Activated CD4-positive, alpha-beta memory T cell treated with anti-CD3 and anti-CD28 coated beads, Interleukin-2, amount 10 ng/mL, durations not matched to agents 7 days and 5 days (primary cell): ENCODE measurements at regions not wholly inside any gene's neighbourhood (a gene's known extent, or its start where the extent isn't known, plus 50 kb on each side); places are given as distances from the start of the nearest gene placed in this dataset.
"Not testable (repeated sequence)": the region's sequence is repeated elsewhere in the genome, so short reads cannot be mapped to it uniquely, and the experiment has no call there.

Source experiments
- CTCF ChIA-PET: fragments of 350-600 bp; sonication (Branson Sonifier 250); formaldehyde crosslinking; loops from one replicate; lab custom pipeline; 2021; ENCODE audit warnings: antibody characterized with exemption, inconsistent platforms; lab: Charles Lee
- POLR2A ChIA-PET: fragments of 350-600 bp; sonication (Branson Sonifier 250); formaldehyde crosslinking; loops from one replicate; lab custom pipeline; 2021; ENCODE audit warnings: antibody characterized with exemption; lab: Charles Lee
- DNase-seq: peaks from one replicate; pipeline ENCODE4 v3.0.0-alpha.2; 2020
- H3K27ac Mint-ChIP-seq: one replicate; pipeline ENCODE4 v1.8.0; 2021; ENCODE audit warnings: mild to moderate bottlenecking, mixed read lengths
- H3K27me3 Mint-ChIP-seq: one replicate; pipeline ENCODE4 v1.8.0; 2021; ENCODE audit warnings: mixed read lengths
- H3K36me3 Mint-ChIP-seq: one replicate; pipeline ENCODE4 v1.8.0; 2021; ENCODE audit warnings: low read depth, mixed read lengths
- H3K4me1 Mint-ChIP-seq: one replicate; pipeline ENCODE4 v1.8.0; 2021; ENCODE audit warnings: mixed read lengths
- H3K4me3 Mint-ChIP-seq: one replicate; pipeline ENCODE4 v1.8.0; 2021; ENCODE audit warnings: mild to moderate bottlenecking, mixed read lengths
- H3K9me3 Mint-ChIP-seq: one replicate; pipeline ENCODE4 v1.8.0; 2021; ENCODE audit warnings: mixed read lengths

GRCh38 chrX:17987783-17988182, 126.7 kb upstream of the RAI2 start:
- DNase-seq = no peak
- ChIA-PET POLR2A (no interaction called here), CTCF (no interaction called here)
- Mint-ChIP-seq H3K9me3 (no peaks in the 10 kb centered on the region), H3K36me3 (no peaks in the 10 kb centered on the region), H3K4me1 (no peaks in the 10 kb centered on the region), H3K27ac (no peak overlapping the region), H3K4me3 (no peak overlapping the region), H3K27me3 (no peaks in the 10 kb centered on the region)

GRCh38 chrX:17986977-17987376, 125.9 kb upstream of the RAI2 start:
- Mint-ChIP-seq H3K9me3 (no peaks in the 10 kb centered on the region), H3K27me3 (no peaks in the 10 kb centered on the region), H3K27ac (no peak overlapping the region), H3K4me3 (no peak overlapping the region), H3K4me1 (no peaks in the 10 kb centered on the region), H3K36me3 (no peaks in the 10 kb centered on the region)
- CTCF ChIA-PET = no interaction called here
- POLR2A ChIA-PET = no interaction called here
- DNase-seq = no peak

- Mint-ChIP-seq H3K27ac (no peak overlapping the region), H3K9me3 (no peaks in the 10 kb centered on the region)
- DNase-seq = no peak
Measured at GRCh38 chrX:17986440-17986839, 125.3 kb upstream of the RAI2 start.

GRCh38 chrX:17984415-17984814, 123.3 kb upstream of the RAI2 start:
- DNase-seq = no peak
- CTCF ChIA-PET = no interaction called here
- Mint-ChIP-seq H3K27ac (no peak overlapping the region), H3K4me3 (no peak overlapping the region), H3K9me3 (no peaks in the 10 kb centered on the region), H3K36me3 (no peaks in the 10 kb centered on the region), H3K4me1 (no peaks in the 10 kb centered on the region), H3K27me3 (no peaks in the 10 kb centered on the region)
- POLR2A ChIA-PET = no interaction called here

More at GRCh38 chrX:17986440-17986839, 125.3 kb upstream of the RAI2 start:
- Mint-ChIP-seq H3K36me3 (no peaks in the 10 kb centered on the region), H3K27me3 (no peaks in the 10 kb centered on the region), H3K4me3 (no peak overlapping the region), H3K4me1 (no peaks in the 10 kb centered on the region)
- CTCF ChIA-PET = no interaction called here
- POLR2A ChIA-PET = no interaction called here

- ChIA-PET CTCF (no interaction called here), POLR2A (no interaction called here)
- H3K4me1 Mint-ChIP-seq = no peaks in the 10 kb centered on the region
- no peak overlapping the region for H3K27ac Mint-ChIP-seq
- H3K9me3 Mint-ChIP-seq = no peaks in the 10 kb centered on the region
- H3K4me3 Mint-ChIP-seq = no peak overlapping the region
- no peaks in the 10 kb centered on the region for H3K27me3 Mint-ChIP-seq
- no peak for DNase-seq
- H3K36me3 Mint-ChIP-seq = no peaks in the 10 kb centered on the region
Measured at GRCh38 chrX:17983389-17983788, 122.3 kb upstream of the RAI2 start.

- no peak for DNase-seq
- Mint-ChIP-seq H3K4me3 (no peak overlapping the region), H3K4me1 (no peaks in the 10 kb centered on the region), H3K9me3 (no peaks in the 10 kb centered on the region), H3K27ac (no peak overlapping the region), H3K36me3 (no peaks in the 10 kb centered on the region), H3K27me3 (no peaks in the 10 kb centered on the region)
- POLR2A ChIA-PET = no interaction called here
- CTCF ChIA-PET = no interaction called here
Measured at GRCh38 chrX:17977696-17978095, 116.6 kb upstream of the RAI2 start.

GRCh38 chrX:17976955-17977354, 115.9 kb upstream of the RAI2 start:
- ChIA-PET CTCF (no interaction called here), POLR2A (no interaction called here)
- Mint-ChIP-seq H3K36me3 (no peaks in the 10 kb centered on the region), H3K27ac (no peak overlapping the region), H3K4me1 (no peaks in the 10 kb centered on the region), H3K9me3 (no peaks in the 10 kb centered on the region), H3K4me3 (no peak overlapping the region), H3K27me3 (no peaks in the 10 kb centered on the region)
- DNase-seq = no peak

- H3K4me1 Mint-ChIP-seq, POLR2A ChIA-PET, CTCF ChIA-PET: not testable (repeated sequence)
Measured at GRCh38 chrX:17975349-17975748, 114.3 kb upstream of the RAI2 start.

GRCh38 chrX:17968367-17968766, 107.3 kb upstream of the RAI2 start:
- Mint-ChIP-seq H3K36me3 (no peaks in the 10 kb centered on the region), H3K9me3 (no peaks in the 10 kb centered on the region), H3K4me1 (no peaks in the 10 kb centered on the region), H3K27ac (no peak overlapping the region), H3K27me3 (peaks cover 1% of the 10 kb centered on the region), H3K4me3 (no peak overlapping the region)
- CTCF ChIA-PET = no interaction called here
- POLR2A ChIA-PET = no interaction called here
- DNase-seq = no peak

More at GRCh38 chrX:17975349-17975748, 114.3 kb upstream of the RAI2 start:
- not testable (repeated sequence) for H3K4me3 Mint-ChIP-seq, H3K36me3 Mint-ChIP-seq, DNase-seq, H3K27me3 Mint-ChIP-seq, H3K27ac Mint-ChIP-seq, H3K9me3 Mint-ChIP-seq

GRCh38 chrX:17967888-17968287, 106.8 kb upstream of the RAI2 start:
- DNase-seq = no peak
- H3K4me3 Mint-ChIP-seq = no peak overlapping the region
- H3K4me1 Mint-ChIP-seq = no peaks in the 10 kb centered on the region
- no peaks in the 10 kb centered on the region for H3K9me3 Mint-ChIP-seq
- H3K27me3 Mint-ChIP-seq = peaks cover 1% of the 10 kb centered on the region
- no peak overlapping the region for H3K27ac Mint-ChIP-seq
- CTCF ChIA-PET = no interaction called here
- POLR2A ChIA-PET = no interaction called here
- no peaks in the 10 kb centered on the region for H3K36me3 Mint-ChIP-seq

- H3K27me3 Mint-ChIP-seq = peaks cover 1% of the 10 kb centered on the region
- H3K36me3 Mint-ChIP-seq = no peaks in the 10 kb centered on the region
- CTCF ChIA-PET = no interaction called here
- H3K4me3 Mint-ChIP-seq = no peak overlapping the region
- POLR2A ChIA-PET = no interaction called here
- no peak for DNase-seq
- no peaks in the 10 kb centered on the region for H3K9me3 Mint-ChIP-seq
- no peak overlapping the region for H3K27ac Mint-ChIP-seq
- no peaks in the 10 kb centered on the region for H3K4me1 Mint-ChIP-seq
Measured at GRCh38 chrX:17964871-17965270, 103.8 kb upstream of the RAI2 start.

GRCh38 chrX:17960891-17961290, 99.8 kb upstream of the RAI2 start:
- H3K36me3 Mint-ChIP-seq = no peaks in the 10 kb centered on the region
- ChIA-PET CTCF (no interaction called here), POLR2A (no interaction called here)
- H3K4me3 Mint-ChIP-seq = no peak overlapping the region
- H3K27ac Mint-ChIP-seq = no peak overlapping the region
- no peaks in the 10 kb centered on the region for H3K4me1 Mint-ChIP-seq
- H3K27me3 Mint-ChIP-seq = no peaks in the 10 kb centered on the region
- DNase-seq = no peak
- no peaks in the 10 kb centered on the region for H3K9me3 Mint-ChIP-seq

GRCh38 chrX:17944833-17945497, 83.9 kb upstream of the RAI2 start:
- peaks cover 2% of the 10 kb centered on the region for H3K27me3 Mint-ChIP-seq
- H3K36me3 Mint-ChIP-seq = no peaks in the 10 kb centered on the region
- DNase-seq = no peak
- H3K9me3 Mint-ChIP-seq = no peaks in the 10 kb centered on the region
- H3K27ac Mint-ChIP-seq = no peak overlapping the region
- CTCF ChIA-PET = interaction anchor here (0.7 kb wide), 1 partner anchor 28 kb away, joined by 3 read pairs; no protein-coding TSS in a partner anchor
- no peak overlapping the region for H3K4me3 Mint-ChIP-seq
- no peaks in the 10 kb centered on the region for H3K4me1 Mint-ChIP-seq
- POLR2A ChIA-PET = no interaction called here

- H3K27me3 Mint-ChIP-seq, POLR2A ChIA-PET, H3K4me1 Mint-ChIP-seq, H3K9me3 Mint-ChIP-seq, DNase-seq, H3K27ac Mint-ChIP-seq, H3K36me3 Mint-ChIP-seq, H3K4me3 Mint-ChIP-seq, CTCF ChIA-PET: not testable (repeated sequence)
Measured at GRCh38 chrX:17941171-17941570, 80.1 kb upstream of the RAI2 start.
